ENCODE measurements at regions not wholly inside any gene's neighbourhood (a gene's known extent, or its start where the extent isn't known, plus 50 kb on each side); places are given as distances from the start of the nearest gene placed in this dataset.

- no peaks in the 10 kb centered on the region for H3K4me1 ChIP-seq (ENCODE audit: control insufficient read depth in 1 of 2, insufficient read depth in 2 of 2, low read length in 2 of 2)
- WGBS, 2 donors = 55 to 58% methylated on average over 3 of the region's 3 CpGs
- H3K9me3 ChIP-seq (ENCODE audit: control insufficient read depth, low read length) = no peaks in the 10 kb centered on the region
- no peak overlapping the region for H3K27ac ChIP-seq (ENCODE audit: low read depth in 1 of 2, low read length in 2 of 2)
- H3K36me3 ChIP-seq (ENCODE audit: control insufficient read depth in 1 of 2, insufficient read depth in 2 of 2, low read length in 1 of 2) = no peaks in the 10 kb centered on the region
- intact Hi-C loops (cut with DNase I) = no loop called here
- DNase-seq (no peak), ATAC-seq (ENCODE audit: low FRiP score) (no peak)
- H3K27me3 ChIP-seq (ENCODE audit: control insufficient read depth in 1 of 2, insufficient read depth in 2 of 2, low read length in 1 of 2) = no peaks in the 10 kb centered on the region
- H3K4me3 ChIP-seq (ENCODE audit: low read length in 2 of 2) = no peak overlapping the region
Observed at GRCh38 chr9:119458068-119458467, 88.8 kb upstream of the BRINP1 start.

GRCh38 chr9:119453980-119454379 is 84.7 kb upstream of the BRINP1 start:
- ATAC-seq (ENCODE audit: low FRiP score) (no peak), DNase-seq (no peak)
- no peaks in the 10 kb centered on the region for H3K36me3 ChIP-seq (ENCODE audit: control insufficient read depth in 1 of 2, insufficient read depth in 2 of 2, low read length in 1 of 2)
- no peaks in the 10 kb centered on the region for H3K4me1 ChIP-seq (ENCODE audit: control insufficient read depth in 1 of 2, insufficient read depth in 2 of 2, low read length in 2 of 2)
- no peak overlapping the region for H3K27ac ChIP-seq (ENCODE audit: low read depth in 1 of 2, low read length in 2 of 2)
- peaks cover 3% of the 10 kb centered on the region for H3K9me3 ChIP-seq (ENCODE audit: control insufficient read depth, low read length)
- peaks cover 0 to 3% of the 10 kb centered on the region in 2 donors for H3K27me3 ChIP-seq (ENCODE audit: control insufficient read depth in 1 of 2, insufficient read depth in 2 of 2, low read length in 1 of 2)
- no peak overlapping the region for H3K4me3 ChIP-seq (ENCODE audit: low read length in 2 of 2)
- WGBS, 2 donors = 70 to 86% methylated on average over 1 of the region's 1 CpG
- intact Hi-C loops (cut with DNase I) = no loop called here

GRCh38 chr9:119453490-119453911 is 84.3 kb upstream of the BRINP1 start:
- ATAC-seq (ENCODE audit: low FRiP score) = no peak
- Histone ChIP-seq H3K4me1 (ENCODE audit: control insufficient read depth in 1 of 2, insufficient read depth in 2 of 2, low read length in 2 of 2) (no peaks in the 10 kb centered on the region), H3K27ac (ENCODE audit: low read depth in 1 of 2, low read length in 2 of 2) (no peak overlapping the region), H3K27me3 (ENCODE audit: control insufficient read depth in 1 of 2, insufficient read depth in 2 of 2, low read length in 1 of 2) (peaks cover 0 to 3% of the 10 kb centered on the region in 2 donors), H3K36me3 (ENCODE audit: control insufficient read depth in 1 of 2, insufficient read depth in 2 of 2, low read length in 1 of 2) (no peaks in the 10 kb centered on the region), H3K4me3 (ENCODE audit: low read length in 2 of 2) (no peak overlapping the region), H3K9me3 (ENCODE audit: control insufficient read depth, low read length) (peaks cover 3% of the 10 kb centered on the region)
- no peak for DNase-seq
- WGBS, 2 donors = 42 to 49% methylated on average over 3 of the region's 3 CpGs
- intact Hi-C loops (cut with DNase I) = no loop called here

GRCh38 chr9:119451426-119451825 is 82.2 kb upstream of the BRINP1 start:
- DNase-seq (no peak), ATAC-seq (ENCODE audit: low FRiP score) (no peak)
- no peaks in the 10 kb centered on the region for H3K36me3 ChIP-seq (ENCODE audit: control insufficient read depth in 1 of 2, insufficient read depth in 2 of 2, low read length in 1 of 2)
- H3K27ac ChIP-seq (ENCODE audit: low read depth in 1 of 2, low read length in 2 of 2) = no peak overlapping the region
- no peaks in the 10 kb centered on the region for H3K4me1 ChIP-seq (ENCODE audit: control insufficient read depth in 1 of 2, insufficient read depth in 2 of 2, low read length in 2 of 2)
- peaks cover 3% of the 10 kb centered on the region for H3K9me3 ChIP-seq (ENCODE audit: control insufficient read depth, low read length)
- H3K27me3 ChIP-seq (ENCODE audit: control insufficient read depth in 1 of 2, insufficient read depth in 2 of 2, low read length in 1 of 2) = peaks cover 0 to 6% of the 10 kb centered on the region in 2 donors
- intact Hi-C loops (cut with DNase I) = no loop called here
- H3K4me3 ChIP-seq (ENCODE audit: low read length in 2 of 2) = no peak overlapping the region

GRCh38 chr9:119443179-119443578 is 73.9 kb upstream of the BRINP1 start:
- DNase-seq (no peak), ATAC-seq (ENCODE audit: low FRiP score) (no peak)
- H3K4me3 ChIP-seq (ENCODE audit: low read length in 2 of 2) = no peak overlapping the region
- no peaks in the 10 kb centered on the region for H3K36me3 ChIP-seq (ENCODE audit: control insufficient read depth in 1 of 2, insufficient read depth in 2 of 2, low read length in 1 of 2)
- peaks cover 0 to 2% of the 10 kb centered on the region in 2 donors for H3K4me1 ChIP-seq (ENCODE audit: control insufficient read depth in 1 of 2, insufficient read depth in 2 of 2, low read length in 2 of 2)
- intact Hi-C loops (cut with DNase I) = no loop called here
- H3K9me3 ChIP-seq (ENCODE audit: control insufficient read depth, low read length) = no peaks in the 10 kb centered on the region
- H3K27ac ChIP-seq (ENCODE audit: low read depth in 1 of 2, low read length in 2 of 2) = no peak overlapping the region
- WGBS, 2 donors = 22% methylated on average over 4 of the region's 4 CpGs
- H3K27me3 ChIP-seq (ENCODE audit: control insufficient read depth in 1 of 2, insufficient read depth in 2 of 2, low read length in 1 of 2) = peaks cover 0 to under 1% of the 10 kb centered on the region in 2 donors

- Histone ChIP-seq H3K9me3 (ENCODE audit: control insufficient read depth, low read length) (no peaks in the 10 kb centered on the region), H3K36me3 (ENCODE audit: control insufficient read depth in 1 of 2, insufficient read depth in 2 of 2, low read length in 1 of 2) (no peaks in the 10 kb centered on the region), H3K27me3 (ENCODE audit: control insufficient read depth in 1 of 2, insufficient read depth in 2 of 2, low read length in 1 of 2) (no peaks in the 10 kb centered on the region), H3K27ac (ENCODE audit: low read depth in 1 of 2, low read length in 2 of 2) (no peak overlapping the region), H3K4me3 (ENCODE audit: low read length in 2 of 2) (no peak overlapping the region), H3K4me1 (ENCODE audit: control insufficient read depth in 1 of 2, insufficient read depth in 2 of 2, low read length in 2 of 2) (peaks cover 0 to 2% of the 10 kb centered on the region in 2 donors)
- ATAC-seq (ENCODE audit: low FRiP score) (no peak), DNase-seq (no peak)
- WGBS, 2 donors = 75 to 83% methylated on average over 1 of the region's 1 CpG
- intact Hi-C loops (cut with DNase I) = no loop called here
Observed at GRCh38 chr9:119441832-119442231, 72.6 kb upstream of the BRINP1 start.

- 29 to 53% methylated on average over 2 of the region's 2 CpGs for WGBS, 2 donors
- Histone ChIP-seq H3K9me3 (ENCODE audit: control insufficient read depth, low read length) (no peaks in the 10 kb centered on the region), H3K27me3 (ENCODE audit: control insufficient read depth in 1 of 2, insufficient read depth in 2 of 2, low read length in 1 of 2) (no peaks in the 10 kb centered on the region), H3K4me3 (ENCODE audit: low read length in 2 of 2) (no peak overlapping the region), H3K36me3 (ENCODE audit: control insufficient read depth in 1 of 2, insufficient read depth in 2 of 2, low read length in 1 of 2) (no peaks in the 10 kb centered on the region), H3K27ac (ENCODE audit: low read depth in 1 of 2, low read length in 2 of 2) (no peak overlapping the region), H3K4me1 (ENCODE audit: control insufficient read depth in 1 of 2, insufficient read depth in 2 of 2, low read length in 2 of 2) (peaks cover 0 to 2% of the 10 kb centered on the region in 2 donors)
- intact Hi-C loops (cut with DNase I) = no loop called here
- ATAC-seq (ENCODE audit: low FRiP score) = no peak
- no peak for DNase-seq
Observed at GRCh38 chr9:119441338-119441737, 72.1 kb upstream of the BRINP1 start.

GRCh38 chr9:119436261-119436660 is 67.0 kb upstream of the BRINP1 start:
- H3K9me3 ChIP-seq (ENCODE audit: control insufficient read depth, low read length) = no peaks in the 10 kb centered on the region
- no peak overlapping the region for H3K27ac ChIP-seq (ENCODE audit: low read depth in 1 of 2, low read length in 2 of 2)
- ATAC-seq (ENCODE audit: low FRiP score) (no peak), DNase-seq (no peak)
- H3K36me3 ChIP-seq (ENCODE audit: control insufficient read depth in 1 of 2, insufficient read depth in 2 of 2, low read length in 1 of 2) = no peaks in the 10 kb centered on the region
- H3K4me1 ChIP-seq (ENCODE audit: control insufficient read depth in 1 of 2, insufficient read depth in 2 of 2, low read length in 2 of 2) = no peaks in the 10 kb centered on the region
- intact Hi-C loops (cut with DNase I) = no loop called here
- 78 to 79% methylated on average over 2 of the region's 2 CpGs for WGBS, 2 donors
- no peaks in the 10 kb centered on the region for H3K27me3 ChIP-seq (ENCODE audit: control insufficient read depth in 1 of 2, insufficient read depth in 2 of 2, low read length in 1 of 2)
- no peak overlapping the region for H3K4me3 ChIP-seq (ENCODE audit: low read length in 2 of 2)

GRCh38 chr9:119435076-119435475 is 65.8 kb upstream of the BRINP1 start:
- H3K4me1 ChIP-seq (ENCODE audit: control insufficient read depth in 1 of 2, insufficient read depth in 2 of 2, low read length in 2 of 2) = no peaks in the 10 kb centered on the region
- WGBS, 2 donors = 71 to 82% methylated on average over 1 of the region's 1 CpG
- no peak overlapping the region for H3K4me3 ChIP-seq (ENCODE audit: low read length in 2 of 2)
- intact Hi-C loops (cut with DNase I) = no loop called here
- DNase-seq = no peak
- no peaks in the 10 kb centered on the region for H3K9me3 ChIP-seq (ENCODE audit: control insufficient read depth, low read length)
- no peak overlapping the region for H3K27ac ChIP-seq (ENCODE audit: low read depth in 1 of 2, low read length in 2 of 2)
- H3K27me3 ChIP-seq (ENCODE audit: control insufficient read depth in 1 of 2, insufficient read depth in 2 of 2, low read length in 1 of 2) = no peaks in the 10 kb centered on the region
- no peak for ATAC-seq (ENCODE audit: low FRiP score)
- H3K36me3 ChIP-seq (ENCODE audit: control insufficient read depth in 1 of 2, insufficient read depth in 2 of 2, low read length in 1 of 2) = no peaks in the 10 kb centered on the region
